Sigmoid colon (tissue), 4 donors: ENCODE measurements at regions not wholly inside any gene's neighbourhood (a gene's known extent, or its start where the extent isn't known, plus 50 kb on each side); places are given as distances from the start of the nearest gene placed in this dataset.

Experiments
- POLR2A ChIP-seq, 2 donors: fragments of 450-650 bp; IDR thresholded peaks; one replicate each; pipeline ENCODE4 v1.6.1; 2016; ENCODE audit warnings: antibody characterized with exemption in 2 of 2, mild to moderate bottlenecking in 2 of 2, moderate library complexity in 2 of 2
- POLR2AphosphoS5 ChIP-seq, 4 donors: sonication (generic); formaldehyde crosslinking; IDR thresholded peaks; one replicate each; pipeline ENCODE4 v1.6.1; 2017; ENCODE audit warnings: antibody characterized with exemption in 4 of 4
- TF ChIP-seq, protein P1 (sequence below), 4 experiments: fragments of 450-650 bp in 3 of 4; fragments of 200-600 bp in 1 of 4; IDR thresholded peaks; one replicate each; pipeline ENCODE4 v1.5.1; 2016 to 2019; ENCODE audit warnings: antibody characterized with exemption in 4 of 4, mild to moderate bottlenecking in 3 of 4, moderate library complexity in 2 of 4

DNA sequence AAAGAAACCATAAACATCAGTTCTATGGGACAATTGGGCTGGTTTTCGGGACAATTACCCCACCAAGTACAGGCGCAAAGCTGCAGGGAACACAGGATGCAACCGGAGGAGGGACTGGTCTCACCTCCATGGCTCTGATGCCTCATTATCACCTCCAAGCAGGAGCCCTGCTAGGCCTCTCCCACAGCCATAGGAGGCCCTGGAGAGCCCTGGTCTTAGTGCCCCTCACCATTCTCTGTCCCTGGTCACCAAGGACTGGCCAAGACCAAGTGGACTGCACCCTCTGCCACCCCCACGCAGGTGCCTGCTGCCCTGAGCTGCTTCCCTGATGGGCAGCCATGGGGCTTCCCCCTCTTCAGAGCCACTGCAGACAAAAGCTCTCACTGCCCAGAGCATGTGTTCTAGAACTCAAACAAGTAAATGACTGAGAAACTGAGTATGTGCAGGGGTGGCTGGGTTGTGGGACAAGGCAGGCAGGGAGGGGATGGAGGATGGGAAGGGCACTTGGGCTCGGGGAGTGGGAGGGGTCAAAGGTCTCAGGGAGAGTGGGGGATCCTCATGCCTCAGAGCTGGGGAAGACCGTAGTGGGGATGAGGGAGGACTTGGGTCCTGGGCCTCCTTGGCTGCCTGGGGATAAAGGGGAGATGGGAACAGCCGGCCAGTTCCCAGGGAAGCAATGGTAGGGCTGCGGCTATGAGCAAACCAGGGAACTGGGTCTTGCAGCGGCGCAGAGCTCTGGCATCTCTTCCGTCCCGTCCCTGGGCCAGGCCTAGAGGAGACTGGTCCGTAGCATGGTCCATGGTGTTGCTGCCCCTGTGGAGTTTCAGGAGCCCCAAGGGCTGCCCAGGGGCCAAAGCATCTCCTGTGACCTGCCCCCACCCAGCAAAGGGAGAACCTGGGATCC is 435.1 kb downstream of the PREX1 start:
- TF ChIP-seq POLR2AphosphoS5 (IDR thresholded peaks at IDR 0.05) = no peak
- TF ChIP-seq, protein P1, sequence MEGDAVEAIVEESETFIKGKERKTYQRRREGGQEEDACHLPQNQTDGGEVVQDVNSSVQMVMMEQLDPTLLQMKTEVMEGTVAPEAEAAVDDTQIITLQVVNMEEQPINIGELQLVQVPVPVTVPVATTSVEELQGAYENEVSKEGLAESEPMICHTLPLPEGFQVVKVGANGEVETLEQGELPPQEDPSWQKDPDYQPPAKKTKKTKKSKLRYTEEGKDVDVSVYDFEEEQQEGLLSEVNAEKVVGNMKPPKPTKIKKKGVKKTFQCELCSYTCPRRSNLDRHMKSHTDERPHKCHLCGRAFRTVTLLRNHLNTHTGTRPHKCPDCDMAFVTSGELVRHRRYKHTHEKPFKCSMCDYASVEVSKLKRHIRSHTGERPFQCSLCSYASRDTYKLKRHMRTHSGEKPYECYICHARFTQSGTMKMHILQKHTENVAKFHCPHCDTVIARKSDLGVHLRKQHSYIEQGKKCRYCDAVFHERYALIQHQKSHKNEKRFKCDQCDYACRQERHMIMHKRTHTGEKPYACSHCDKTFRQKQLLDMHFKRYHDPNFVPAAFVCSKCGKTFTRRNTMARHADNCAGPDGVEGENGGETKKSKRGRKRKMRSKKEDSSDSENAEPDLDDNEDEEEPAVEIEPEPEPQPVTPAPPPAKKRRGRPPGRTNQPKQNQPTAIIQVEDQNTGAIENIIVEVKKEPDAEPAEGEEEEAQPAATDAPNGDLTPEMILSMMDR (IDR thresholded peaks at IDR 0.05) = no peak
- TF ChIP-seq POLR2A (IDR thresholded peaks at IDR 0.05) = no peak
